ENCODE measurements at regions not wholly inside any gene's neighbourhood (a gene's known extent, or its start where the extent isn't known, plus 50 kb on each side); places are given as distances from the start of the nearest gene placed in this dataset.

GRCh38 chrX:110435196-110435595 is 76.5 kb downstream of the RTL9 start:
- no peak for TF ChIP-seq CTCF (IDR thresholded peaks at IDR 0.05; ENCODE audit: poor library complexity)
- no peak for TF ChIP-seq EZH2phosphoT487 (IDR thresholded peaks at IDR 0.05; ENCODE audit: low read depth, severe bottlenecking, unreplicated experiment)
